ENCODE measurements at regions not wholly inside any gene's neighbourhood (a gene's known extent, or its start where the extent isn't known, plus 50 kb on each side); places are given as distances from the start of the nearest gene placed in this dataset.

GRCh38 chr3:59600631-59601030 lies 550.8 kb upstream of the CFAP20DC start:
- no peak for DNase-seq (ENCODE audit: low read depth)
- Histone ChIP-seq H3K36me3 (ENCODE audit: control insufficient read depth, insufficient read depth, low read length) (no peaks in the 10 kb centered on the region), H3K4me3 (ENCODE audit: low read depth, low read length) (no peak overlapping the region), H3K27me3 (ENCODE audit: control insufficient read depth, insufficient read depth, low read length) (no peaks in the 10 kb centered on the region)
- FAIRE-seq: no peak
- no peak for TF ChIP-seq CTCF (IDR thresholded peaks at IDR 0.05; ENCODE audit: insufficient read depth, low read length, severe bottlenecking)

- Histone ChIP-seq H3K27me3 (ENCODE audit: control insufficient read depth, insufficient read depth, low read length) (no peaks in the 10 kb centered on the region), H3K36me3 (ENCODE audit: control insufficient read depth, insufficient read depth, low read length) (no peaks in the 10 kb centered on the region), H3K4me3 (ENCODE audit: low read depth, low read length) (no peak overlapping the region)
- DNase-seq (ENCODE audit: low read depth) (no peak), FAIRE-seq (no peak)
- no peak for TF ChIP-seq CTCF (IDR thresholded peaks at IDR 0.05; ENCODE audit: insufficient read depth, low read length, severe bottlenecking)
Measured at GRCh38 chr3:59596741-59597140, 546.9 kb upstream of the CFAP20DC start.

GRCh38 chr3:59595830-59596229 lies 546.0 kb upstream of the CFAP20DC start:
- FAIRE-seq (no peak), DNase-seq (ENCODE audit: low read depth) (no peak)
- no peaks in the 10 kb centered on the region for H3K27me3 ChIP-seq (ENCODE audit: control insufficient read depth, insufficient read depth, low read length)
- H3K4me3 ChIP-seq (ENCODE audit: low read depth, low read length): no peak overlapping the region
- H3K36me3 ChIP-seq (ENCODE audit: control insufficient read depth, insufficient read depth, low read length): no peaks in the 10 kb centered on the region
- no peak for TF ChIP-seq CTCF (IDR thresholded peaks at IDR 0.05; ENCODE audit: insufficient read depth, low read length, severe bottlenecking)

- no peak for FAIRE-seq
Measured at GRCh38 chr3:59593380-59593779, 543.6 kb upstream of the CFAP20DC start.

GRCh38 chr3:59580996-59581395 lies 531.2 kb upstream of the CFAP20DC start:
- TF ChIP-seq CTCF (IDR thresholded peaks at IDR 0.05; ENCODE audit: insufficient read depth, low read length, severe bottlenecking): no peak
- no peak overlapping the region for H3K4me3 ChIP-seq (ENCODE audit: low read depth, low read length)
- DNase-seq (ENCODE audit: low read depth) (peak; percentile 61), FAIRE-seq (no peak)
- H3K27me3 ChIP-seq (ENCODE audit: control insufficient read depth, insufficient read depth, low read length): no peaks in the 10 kb centered on the region
- no peaks in the 10 kb centered on the region for H3K36me3 ChIP-seq (ENCODE audit: control insufficient read depth, insufficient read depth, low read length)

More at GRCh38 chr3:59593380-59593779, 543.6 kb upstream of the CFAP20DC start:
- no peak for DNase-seq (ENCODE audit: low read depth)
- TF ChIP-seq CTCF (IDR thresholded peaks at IDR 0.05; ENCODE audit: insufficient read depth, low read length, severe bottlenecking): no peak
- Histone ChIP-seq H3K36me3 (ENCODE audit: control insufficient read depth, insufficient read depth, low read length) (no peaks in the 10 kb centered on the region), H3K27me3 (ENCODE audit: control insufficient read depth, insufficient read depth, low read length) (no peaks in the 10 kb centered on the region), H3K4me3 (ENCODE audit: low read depth, low read length) (no peak overlapping the region)

- Histone ChIP-seq H3K27me3 (ENCODE audit: control insufficient read depth, insufficient read depth, low read length) (no peaks in the 10 kb centered on the region), H3K4me3 (ENCODE audit: low read depth, low read length) (no peak overlapping the region), H3K36me3 (ENCODE audit: control insufficient read depth, insufficient read depth, low read length) (no peaks in the 10 kb centered on the region)
- FAIRE-seq: no peak
- TF ChIP-seq CTCF (IDR thresholded peaks at IDR 0.05; ENCODE audit: insufficient read depth, low read length, severe bottlenecking): no peak
- no peak for DNase-seq (ENCODE audit: low read depth)
Measured at GRCh38 chr3:59580499-59580898, 530.7 kb upstream of the CFAP20DC start.
